Fibroblast of lung (primary cell): ENCODE measurements at regions not wholly inside any gene's neighbourhood (a gene's known extent, or its start where the extent isn't known, plus 50 kb on each side); places are given as distances from the start of the nearest gene placed in this dataset.

Experiments used
- DNase-seq, 2 donors: peaks; one replicate each; pipeline versions ENCODE4 v3.0.0 to v3.0.0-alpha.2; 2010; ENCODE audit warnings: low read depth in 2 of 2
- H2AFZ ChIP-seq: 2 replicates; pipeline ENCODE4 v1.5.1; 2012; ENCODE audit warnings: low read length, control low read depth, inconsistent platforms
- H3K27ac ChIP-seq: 2 replicates; pipeline ENCODE4 v1.5.1; 2011; ENCODE audit warnings: low read length, control low read depth; ENCODE audit not compliant: insufficient read depth
- H3K27me3 ChIP-seq: 2 replicates; pipeline ENCODE4 v1.5.1; 2011; ENCODE audit warnings: mild to moderate bottlenecking, low read length; ENCODE audit not compliant: control insufficient read depth, insufficient read depth
- H3K36me3 ChIP-seq: 2 replicates; pipeline ENCODE4 v1.5.1; 2011; ENCODE audit warnings: low read length; ENCODE audit not compliant: control insufficient read depth, insufficient read depth
- H3K4me1 ChIP-seq: 2 replicates; pipeline ENCODE4 v1.5.1; 2011; ENCODE audit warnings: low read length; ENCODE audit not compliant: control insufficient read depth, insufficient read depth; ENCODE audit errors: extremely low read depth
- H3K4me2 ChIP-seq: 2 replicates; pipeline ENCODE4 v1.5.1; 2011; ENCODE audit warnings: low read length, control low read depth; ENCODE audit not compliant: insufficient read depth; ENCODE audit errors: extremely low read depth
- H3K4me3 ChIP-seq, 4 experiments: fragments of 200-600 bp in 1 of 4; sonication (generic) in 1 of 4; replicated peaks in 1 of 4; 2 replicates each; pipeline ENCODE4 v1.5.1; 2011 to 2016; ENCODE audit warnings: low read length in 4 of 4, low read depth in 3 of 4, mild to moderate bottlenecking in 3 of 4, control low read depth in 2 of 4, inconsistent platforms in 1 of 4, mixed read lengths in 1 of 4; ENCODE audit not compliant: insufficient read depth in 1 of 4; ENCODE audit errors: control extremely low read depth in 1 of 4
- H3K79me2 ChIP-seq: 2 replicates; pipeline ENCODE4 v1.5.1; 2012; ENCODE audit warnings: mild to moderate bottlenecking, low read length, inconsistent platforms; ENCODE audit not compliant: control insufficient read depth, insufficient read depth
- H3K9ac ChIP-seq: 2 replicates; pipeline ENCODE4 v1.5.1; 2011; ENCODE audit warnings: mild to moderate bottlenecking, low read length, control low read depth; ENCODE audit not compliant: insufficient read depth
- H3K9me3 ChIP-seq: 2 replicates; pipeline ENCODE4 v1.5.1; 2012; ENCODE audit warnings: low read depth, low read length; ENCODE audit not compliant: control insufficient read depth, insufficient read depth
- H4K20me1 ChIP-seq: 2 replicates; pipeline ENCODE4 v1.5.1; 2011; ENCODE audit warnings: low read length; ENCODE audit not compliant: control insufficient read depth, insufficient read depth; ENCODE audit errors: extremely low read depth
- EZH2 ChIP-seq: IDR thresholded peaks from 2 replicates; pipeline ENCODE4 v1.5.1; 2012; ENCODE audit warnings: low read length, control low read depth, mild to moderate bottlenecking; ENCODE audit errors: missing control alignments
- TF ChIP-seq, protein P1 (sequence below), 2 donors: IDR thresholded peaks in 1 of 2; conservative IDR thresholded peaks in 1 of 2; 1 replicate in 1 of 2; 2 replicates in 1 of 2; pipeline ENCODE4 v1.5.1; 2011 to 2012; ENCODE audit warnings: low read length in 2 of 2, control low read depth in 1 of 2, inconsistent platforms in 1 of 2, low read depth in 1 of 2, mild to moderate bottlenecking in 1 of 2

GRCh38 chr5:165837286-165837685, 2331.9 kb downstream of the MAT2B start:
- TF ChIP-seq, protein P1, sequence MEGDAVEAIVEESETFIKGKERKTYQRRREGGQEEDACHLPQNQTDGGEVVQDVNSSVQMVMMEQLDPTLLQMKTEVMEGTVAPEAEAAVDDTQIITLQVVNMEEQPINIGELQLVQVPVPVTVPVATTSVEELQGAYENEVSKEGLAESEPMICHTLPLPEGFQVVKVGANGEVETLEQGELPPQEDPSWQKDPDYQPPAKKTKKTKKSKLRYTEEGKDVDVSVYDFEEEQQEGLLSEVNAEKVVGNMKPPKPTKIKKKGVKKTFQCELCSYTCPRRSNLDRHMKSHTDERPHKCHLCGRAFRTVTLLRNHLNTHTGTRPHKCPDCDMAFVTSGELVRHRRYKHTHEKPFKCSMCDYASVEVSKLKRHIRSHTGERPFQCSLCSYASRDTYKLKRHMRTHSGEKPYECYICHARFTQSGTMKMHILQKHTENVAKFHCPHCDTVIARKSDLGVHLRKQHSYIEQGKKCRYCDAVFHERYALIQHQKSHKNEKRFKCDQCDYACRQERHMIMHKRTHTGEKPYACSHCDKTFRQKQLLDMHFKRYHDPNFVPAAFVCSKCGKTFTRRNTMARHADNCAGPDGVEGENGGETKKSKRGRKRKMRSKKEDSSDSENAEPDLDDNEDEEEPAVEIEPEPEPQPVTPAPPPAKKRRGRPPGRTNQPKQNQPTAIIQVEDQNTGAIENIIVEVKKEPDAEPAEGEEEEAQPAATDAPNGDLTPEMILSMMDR (conservative IDR thresholded peaks at IDR 0.05 in 1 of 2, IDR thresholded peaks at IDR 0.05 in 1 of 2; ENCODE audit: low read depth in 1 of 2, low read length in 2 of 2) = no peak
- TF ChIP-seq EZH2 = no peak
- Histone ChIP-seq H4K20me1 (no peaks in the 10 kb centered on the region), H3K79me2 (no peaks in the 10 kb centered on the region)

GRCh38 chr5:165844571-165844970, 2339.2 kb downstream of the MAT2B start:
- no peak overlapping the region for H3K9ac ChIP-seq
- DNase-seq = no peak
- TF ChIP-seq, protein P1 (conservative IDR thresholded peaks at IDR 0.05 in 1 of 2, IDR thresholded peaks at IDR 0.05 in 1 of 2; ENCODE audit: low read depth in 1 of 2, low read length in 2 of 2) = no peak
- TF ChIP-seq EZH2 = no peak
- H3K79me2 ChIP-seq = no peaks in the 10 kb centered on the region
- H2AFZ ChIP-seq = no peak overlapping the region
- no peaks in the 10 kb centered on the region for H3K27me3 ChIP-seq
- no peaks in the 10 kb centered on the region for H4K20me1 ChIP-seq
- H3K4me2 ChIP-seq = no peak overlapping the region
- H3K36me3 ChIP-seq = no peaks in the 10 kb centered on the region
- no peak overlapping the region for H3K27ac ChIP-seq
- no peak overlapping the region for H3K4me3 ChIP-seq
- no peaks in the 10 kb centered on the region for H3K4me1 ChIP-seq
- no peaks in the 10 kb centered on the region for H3K9me3 ChIP-seq

More at GRCh38 chr5:165837286-165837685, 2331.9 kb downstream of the MAT2B start:
- Histone ChIP-seq H3K4me3 (no peak overlapping the region), H2AFZ (no peak overlapping the region), H3K27me3 (no peaks in the 10 kb centered on the region), H3K36me3 (no peaks in the 10 kb centered on the region), H3K27ac (no peak overlapping the region), H3K9me3 (no peaks in the 10 kb centered on the region), H3K9ac (no peak overlapping the region), H3K4me1 (no peaks in the 10 kb centered on the region), H3K4me2 (no peak overlapping the region)
- DNase-seq = no peak

DNA sequence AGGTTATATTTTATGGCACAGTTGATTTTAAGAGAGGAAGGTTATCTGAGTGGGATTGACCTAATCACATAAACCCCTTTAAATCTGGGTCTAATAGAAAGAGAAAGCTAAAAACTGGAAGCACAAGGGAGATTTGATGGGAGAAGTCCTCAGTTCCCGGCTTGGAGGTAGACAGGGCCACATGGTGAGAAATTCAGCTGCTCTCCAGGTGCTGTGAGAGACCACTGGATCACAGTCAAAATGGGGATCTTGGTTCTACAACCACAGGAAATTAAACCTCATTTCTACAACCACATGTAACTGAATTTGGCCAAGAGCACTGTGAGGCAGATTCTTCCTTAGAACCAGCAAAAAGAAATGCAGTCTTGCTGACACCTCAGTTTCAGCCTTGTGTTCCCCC, 2352.7 kb downstream of the MAT2B start:
- H3K4me1 ChIP-seq = no peaks in the 10 kb centered on the region
- H3K9ac ChIP-seq = no peak overlapping the region
- TF ChIP-seq, protein P1 (conservative IDR thresholded peaks at IDR 0.05 in 1 of 2, IDR thresholded peaks at IDR 0.05 in 1 of 2; ENCODE audit: low read depth in 1 of 2, low read length in 2 of 2) = no peak
- no peak for TF ChIP-seq EZH2
- no peaks in the 10 kb centered on the region for H3K79me2 ChIP-seq
- no peaks in the 10 kb centered on the region for H4K20me1 ChIP-seq
- H3K27ac ChIP-seq = no peak overlapping the region
- H3K36me3 ChIP-seq = no peaks in the 10 kb centered on the region
- no peak overlapping the region for H3K4me3 ChIP-seq
- H3K4me2 ChIP-seq = no peak overlapping the region
- H3K27me3 ChIP-seq = no peaks in the 10 kb centered on the region
- H3K9me3 ChIP-seq = no peaks in the 10 kb centered on the region
- no peak for DNase-seq
- H2AFZ ChIP-seq = no peak overlapping the region
